ENCODE measurements at regions not wholly inside any gene's neighbourhood (a gene's known extent, or its start where the extent isn't known, plus 50 kb on each side); places are given as distances from the start of the nearest gene placed in this dataset.

DNA sequence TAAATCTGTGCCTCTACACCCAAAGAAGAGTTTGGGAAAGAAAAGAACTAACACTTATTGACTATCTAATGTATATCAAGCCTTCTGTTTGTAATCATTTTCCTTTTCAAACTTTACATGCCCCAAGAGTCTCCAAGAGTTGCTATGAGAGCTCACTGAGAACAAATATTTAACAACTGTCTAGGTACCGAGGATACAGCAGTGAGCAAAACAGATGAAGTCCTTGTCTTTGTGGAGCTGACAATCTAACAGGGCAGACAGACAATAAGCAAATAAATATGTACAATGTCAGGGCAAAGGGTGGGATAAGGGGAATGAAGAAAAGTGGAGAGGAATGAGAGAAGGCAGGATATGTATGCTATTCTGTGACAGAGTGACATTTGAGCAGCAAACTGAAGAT is 64.8 kb upstream of the KSR1 start:
- DNase-seq (ENCODE audit: low read depth in 2 of 2): no peak

DNA sequence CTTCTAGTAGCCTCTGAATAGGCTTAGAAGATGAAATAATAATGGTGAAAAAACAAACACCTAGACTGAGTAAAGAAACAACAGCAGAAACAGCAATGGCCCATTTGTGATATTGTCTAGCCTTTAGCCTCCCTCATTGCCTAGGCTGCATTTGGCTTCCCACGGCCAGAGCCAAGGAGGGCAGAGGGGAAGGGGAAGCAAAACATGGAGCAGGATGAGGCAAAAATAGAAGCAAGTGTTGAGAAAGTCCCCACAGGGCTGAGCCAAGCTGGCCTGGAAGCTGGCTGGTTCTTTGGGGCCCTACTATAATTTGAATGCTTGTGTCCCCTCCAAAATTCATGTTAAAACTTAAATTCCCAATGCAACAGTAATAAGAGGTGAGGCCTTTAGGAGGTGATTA is 60.2 kb upstream of the KSR1 start:
- DNase-seq (ENCODE audit: low read depth in 2 of 2): no peak

DNA sequence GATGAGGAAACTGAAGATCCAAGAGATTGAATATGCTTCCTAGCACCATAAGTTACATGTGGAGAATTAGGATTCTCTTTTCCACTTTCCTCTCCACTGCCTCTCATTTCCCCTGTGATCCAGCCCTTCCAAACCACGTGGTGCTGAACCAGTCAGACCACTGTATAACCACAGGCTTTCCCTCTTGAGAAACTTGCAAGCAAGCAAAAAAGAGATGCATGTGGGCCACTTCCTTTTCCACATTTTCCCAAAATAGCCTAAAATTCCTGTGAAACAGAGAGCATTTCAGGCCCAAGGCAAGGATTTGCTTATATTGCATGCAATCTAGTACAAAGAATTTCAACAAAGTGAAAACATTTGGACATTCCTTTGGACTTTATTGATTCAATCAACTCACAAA is 59.3 kb upstream of the KSR1 start:
- DNase-seq (ENCODE audit: low read depth in 2 of 2): no peak

DNA sequence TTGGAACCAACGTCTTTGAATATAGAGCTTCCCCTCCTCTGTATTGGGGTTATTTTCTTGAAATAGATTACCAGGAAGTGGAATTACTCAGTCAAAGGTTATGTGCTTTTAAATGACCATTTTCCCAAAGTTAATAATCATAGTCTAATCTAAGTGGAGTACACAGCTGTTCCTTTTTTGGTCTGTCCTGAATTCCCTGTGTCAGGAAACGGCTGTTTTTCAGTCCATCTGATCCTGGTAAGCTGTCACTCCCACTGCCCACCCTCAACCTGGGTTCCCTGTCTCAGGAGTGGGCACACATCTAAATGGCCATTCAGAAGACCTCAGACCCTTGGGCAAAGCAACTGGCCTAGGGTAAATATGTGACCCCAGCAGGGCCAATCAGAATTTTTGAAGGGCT is 57.6 kb upstream of the KSR1 start:
- no peak for DNase-seq (ENCODE audit: low read depth in 2 of 2)

DNA sequence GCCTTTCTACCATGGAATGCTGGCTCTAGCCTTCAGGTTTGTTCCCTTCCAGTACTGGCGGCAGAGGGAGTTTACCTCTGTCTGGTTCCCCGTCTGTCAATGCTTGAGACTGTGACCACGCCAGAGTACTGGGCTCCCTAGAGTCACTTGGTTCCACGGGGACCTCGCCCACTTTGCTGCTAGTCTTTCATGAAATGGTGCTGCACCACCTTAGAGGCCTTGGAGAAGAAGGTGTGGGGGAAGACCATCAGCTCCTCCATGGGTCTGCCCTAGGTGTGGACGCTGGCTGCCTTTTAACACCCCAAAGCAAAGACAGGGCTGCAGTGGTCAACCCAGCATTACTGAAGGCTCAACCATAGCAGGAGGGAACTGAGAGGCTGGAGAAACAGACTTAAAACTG is 55.3 kb upstream of the KSR1 start:
- DNase-seq (ENCODE audit: low read depth in 2 of 2): no peak

DNA sequence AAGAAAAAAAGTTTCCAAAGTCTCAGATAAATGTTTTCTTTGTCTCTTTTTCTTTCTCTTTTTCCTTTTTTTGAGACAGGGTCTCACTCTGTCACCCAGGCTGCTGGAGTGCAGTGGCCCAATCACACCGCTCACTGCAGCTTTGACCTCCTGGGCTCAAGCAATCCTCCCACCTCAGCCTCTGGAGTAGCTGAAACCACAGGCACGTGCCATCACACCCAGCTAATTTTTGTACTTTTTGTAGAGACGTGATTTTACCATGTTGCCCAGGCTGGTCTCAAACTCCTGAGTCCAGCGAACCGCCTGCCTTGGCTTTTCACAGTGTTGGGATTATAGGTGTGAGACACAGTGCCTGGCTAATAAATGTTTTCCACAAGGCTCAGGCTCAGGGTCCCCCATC is 53.3 kb upstream of the KSR1 start:
- DNase-seq (ENCODE audit: low read depth in 2 of 2): no peak

DNA sequence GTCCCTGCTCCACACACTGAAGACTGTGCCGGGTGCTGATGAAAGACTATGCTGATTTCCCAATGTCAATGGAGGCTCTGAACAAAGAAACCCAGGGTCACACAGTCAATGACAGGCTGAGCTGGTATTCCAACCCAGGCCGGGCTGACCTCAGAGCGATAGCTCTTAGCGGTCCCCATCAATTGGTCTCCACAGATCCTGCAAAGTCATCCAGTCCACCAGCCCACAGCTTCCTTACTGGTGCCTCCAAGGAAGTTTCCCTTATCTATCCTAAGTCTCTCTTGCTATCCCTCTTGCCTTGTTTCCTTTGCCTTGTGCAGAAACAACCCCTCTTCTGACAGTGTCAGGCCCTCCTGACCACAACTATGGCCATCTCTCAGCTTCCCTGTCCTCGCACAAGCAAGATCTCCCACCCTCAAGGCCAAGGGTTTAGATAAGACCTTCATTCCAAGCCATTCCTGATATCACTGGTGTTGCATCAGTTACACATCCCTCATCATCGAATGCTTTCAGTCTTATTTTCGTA is 52.7 kb upstream of the KSR1 start:
- no peak for DNase-seq (ENCODE audit: low read depth in 2 of 2)

DNA sequence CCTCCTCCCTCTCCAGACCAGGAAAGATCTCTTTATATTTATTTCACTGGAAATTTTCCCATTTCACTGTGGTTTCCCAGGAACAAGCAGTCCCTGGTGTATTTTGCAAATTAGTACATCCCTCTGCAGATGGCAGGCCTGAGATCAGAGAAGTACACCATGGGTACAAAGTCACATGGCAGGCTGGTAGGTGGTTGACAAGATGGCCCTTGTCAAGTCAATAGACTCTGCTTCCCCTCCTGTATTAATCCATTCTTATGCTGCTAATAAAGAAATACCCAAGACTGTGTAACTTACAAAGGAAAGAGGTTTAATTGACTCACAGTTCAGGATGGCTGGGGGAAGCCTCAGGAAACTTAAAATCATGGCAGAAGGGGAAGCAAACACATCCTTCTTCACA is 51.6 kb upstream of the KSR1 start:
- DNase-seq (ENCODE audit: low read depth in 2 of 2): no peak
